Lower leg skin (tissue), 3 donors: ENCODE measurements at regions not wholly inside any gene's neighbourhood (a gene's known extent, or its start where the extent isn't known, plus 50 kb on each side); places are given as distances from the start of the nearest gene placed in this dataset.

ENCODE experiments used
- CTCF ChIP-seq, 3 donors: fragments of 450-650 bp; IDR thresholded peaks; one replicate each; pipeline ENCODE4 v1.5.1; 2016; ENCODE audit warnings: antibody characterized with exemption in 3 of 3, mild to moderate bottlenecking in 3 of 3, moderate library complexity in 2 of 3
- POLR2A ChIP-seq, 2 donors: fragments of 450-650 bp; IDR thresholded peaks; one replicate each; pipeline ENCODE4 v1.6.1; 2016 to 2017; ENCODE audit warnings: antibody characterized with exemption in 2 of 2, mild to moderate bottlenecking in 1 of 2, moderate library complexity in 1 of 2

- TF ChIP-seq CTCF (IDR thresholded peaks at IDR 0.05) (no peak), POLR2A (IDR thresholded peaks at IDR 0.05) (no peak)
Observed at GRCh38 chr13:46951516-46951915, 54.7 kb upstream of the HTR2A start.
